Activated CD8-positive, alpha-beta T cell treated with anti-CD3 and anti-CD28 coated beads for 36 hours (primary cell): ENCODE measurements at regions not wholly inside any gene's neighbourhood (a gene's known extent, or its start where the extent isn't known, plus 50 kb on each side); places are given as distances from the start of the nearest gene placed in this dataset.

ENCODE experiments used
- ATAC-seq: fragments of 200-7000 bp; cut with Tn5 transposase; one replicate; pipeline ENCODE4 v1.10.0; 2021; ENCODE audit warnings: mild to moderate bottlenecking, moderate library complexity
- CTCF ChIA-PET: fragments of 350-600 bp; sonication (Branson Sonifier 250); formaldehyde crosslinking; loops from one replicate; lab custom pipeline; 2021; ENCODE audit warnings: antibody characterized with exemption; lab: Charles Lee
- POLR2A ChIA-PET: fragments of 350-600 bp; sonication (Branson Sonifier 250); formaldehyde crosslinking; loops from one replicate; lab custom pipeline; 2021; ENCODE audit warnings: antibody characterized with exemption; lab: Charles Lee
- DNase-seq: peaks from one replicate; pipeline ENCODE4 v3.0.0-alpha.2; 2020
- H3K27ac Mint-ChIP-seq: one replicate; pipeline ENCODE4 v1.8.0; 2021; ENCODE audit warnings: mild to moderate bottlenecking, mixed read lengths
- H3K27me3 Mint-ChIP-seq: one replicate; pipeline ENCODE4 v1.8.0; 2021; ENCODE audit warnings: mixed read lengths
- H3K36me3 Mint-ChIP-seq: one replicate; pipeline ENCODE4 v1.8.0; 2021; ENCODE audit warnings: low read depth, mixed read lengths
- H3K4me1 Mint-ChIP-seq: one replicate; pipeline ENCODE4 v1.8.0; 2021; ENCODE audit warnings: low read depth, mixed read lengths
- H3K4me3 Mint-ChIP-seq: one replicate; pipeline ENCODE4 v1.8.0; 2021; ENCODE audit warnings: mild to moderate bottlenecking, moderate library complexity, mixed read lengths
- H3K9me3 Mint-ChIP-seq: one replicate; pipeline ENCODE4 v1.8.0; 2021; ENCODE audit warnings: mixed read lengths
- CTCF ChIP-seq: fragments of 200-600 bp; IDR thresholded peaks from one replicate; pipeline ENCODE4 v1.8.0; 2022; ENCODE audit warnings: antibody characterized with exemption, mild to moderate bottlenecking
- intact Hi-C: fragments of 100-400 bp; cut with micrococcal nuclease; formaldehyde crosslinking; loops from one replicate; pipeline ENCODE4 v1.10.0; 2022

GRCh38 chr4:13212936-13213335, 271.2 kb downstream of the RAB28 start:
- ChIA-PET CTCF (no interaction called here), POLR2A (no interaction called here)
- Mint-ChIP-seq H3K9me3 (peaks cover 9% of the 10 kb centered on the region), H3K27ac (no peak overlapping the region), H3K27me3 (no peaks in the 10 kb centered on the region), H3K4me3 (no peak overlapping the region), H3K4me1 (no peaks in the 10 kb centered on the region), H3K36me3 (peaks cover 12% of the 10 kb centered on the region)
- no peak for TF ChIP-seq CTCF
- no peak for ATAC-seq
- DNase-seq, result no peak
- intact Hi-C loops, result no loop called here

- Mint-ChIP-seq H3K4me3 (no peak overlapping the region), H3K9me3 (no peaks in the 10 kb centered on the region), H3K27ac (no peak overlapping the region), H3K27me3 (no peaks in the 10 kb centered on the region), H3K36me3 (peaks cover 2% of the 10 kb centered on the region), H3K4me1 (no peaks in the 10 kb centered on the region)
- intact Hi-C loops, result no loop called here
- TF ChIP-seq CTCF, result no peak
- POLR2A ChIA-PET, result no interaction called here
- CTCF ChIA-PET, result no interaction called here
- ATAC-seq, result no peak
- DNase-seq, result no peak
Measured at GRCh38 chr4:13209600-13209999, 274.5 kb downstream of the RAB28 start.

GRCh38 chr4:13208558-13209193, 275.5 kb downstream of the RAB28 start:
- TF ChIP-seq CTCF, result no peak
- ChIA-PET POLR2A (no interaction called here), CTCF (no interaction called here)
- Mint-ChIP-seq H3K9me3 (no peaks in the 10 kb centered on the region), H3K4me1 (no peaks in the 10 kb centered on the region), H3K27ac (no peak overlapping the region), H3K27me3 (no peaks in the 10 kb centered on the region), H3K36me3 (peaks cover 2% of the 10 kb centered on the region), H3K4me3 (no peak overlapping the region)
- no peak for DNase-seq
- intact Hi-C loops, result no loop called here
- no peak for ATAC-seq

GRCh38 chr4:13207226-13207625, 276.9 kb downstream of the RAB28 start:
- H3K4me1 Mint-ChIP-seq, result no peaks in the 10 kb centered on the region
- CTCF ChIA-PET, result no interaction called here
- no peaks in the 10 kb centered on the region for H3K27me3 Mint-ChIP-seq

GRCh38 chr4:13203101-13203500, 281.0 kb downstream of the RAB28 start:
- Mint-ChIP-seq H3K9me3 (no peaks in the 10 kb centered on the region), H3K4me1 (no peaks in the 10 kb centered on the region), H3K27ac (no peak overlapping the region), H3K27me3 (no peaks in the 10 kb centered on the region), H3K4me3 (no peak overlapping the region), H3K36me3 (no peaks in the 10 kb centered on the region)
- ChIA-PET POLR2A (no interaction called here), CTCF (no interaction called here)
- intact Hi-C loops, result no loop called here
- TF ChIP-seq CTCF, result no peak
- ATAC-seq (no peak), DNase-seq (no peak)

More at GRCh38 chr4:13207226-13207625, 276.9 kb downstream of the RAB28 start:
- intact Hi-C loops, result no loop called here
- POLR2A ChIA-PET, result no interaction called here
- Mint-ChIP-seq H3K9me3 (no peaks in the 10 kb centered on the region), H3K4me3 (no peak overlapping the region), H3K36me3 (peaks cover 2% of the 10 kb centered on the region), H3K27ac (no peak overlapping the region)
- ATAC-seq (no peak), DNase-seq (no peak)
- TF ChIP-seq CTCF, result no peak
